ENCODE measurements at regions not wholly inside any gene's neighbourhood (a gene's known extent, or its start where the extent isn't known, plus 50 kb on each side); places are given as distances from the start of the nearest gene placed in this dataset.
"Not testable (repeated sequence)": the region's sequence is repeated elsewhere in the genome, so short reads cannot be mapped to it uniquely, and the experiment has no call there.

DNA sequence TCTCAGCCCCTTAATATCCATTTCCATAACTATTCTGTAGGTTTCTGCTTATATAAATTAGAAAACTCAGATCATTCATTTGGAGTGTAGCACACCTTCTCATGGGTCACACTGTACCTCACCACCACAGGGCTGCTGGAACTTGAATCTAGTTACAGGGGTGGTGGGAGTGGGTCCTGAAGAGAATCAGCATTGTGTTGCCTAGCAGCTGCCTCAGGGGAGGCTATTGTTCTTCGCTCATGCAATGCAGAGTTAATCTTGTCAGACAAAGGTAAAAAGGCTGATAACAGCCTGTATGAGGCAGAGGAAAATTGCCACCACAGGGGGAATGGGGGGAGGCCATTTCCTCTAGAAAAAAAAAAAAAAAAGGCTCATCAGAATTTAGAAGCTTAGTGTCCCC, 496.0 kb upstream of the ADGRB3 start:
- DNase-seq, result peak; percentile 16

DNA sequence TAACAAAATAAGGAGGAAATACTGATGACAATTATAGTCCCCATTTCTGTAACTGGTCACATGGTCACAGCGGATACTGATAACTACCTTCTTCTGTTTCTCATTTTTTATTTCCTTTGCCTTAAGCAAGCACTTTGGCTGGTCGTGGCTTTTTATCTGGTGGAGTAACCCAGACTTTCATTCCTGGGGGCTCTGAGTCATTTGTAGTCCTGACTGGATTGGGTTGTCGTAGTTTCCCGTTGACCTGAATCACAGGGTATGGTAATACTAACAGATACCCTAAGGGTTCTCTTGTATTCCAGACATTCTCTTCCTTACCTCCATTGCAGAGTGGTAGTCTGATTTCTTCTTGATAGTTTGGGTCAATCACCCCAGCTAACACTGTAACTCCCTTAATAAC, 500.3 kb upstream of the ADGRB3 start:
- no peak for DNase-seq

DNA sequence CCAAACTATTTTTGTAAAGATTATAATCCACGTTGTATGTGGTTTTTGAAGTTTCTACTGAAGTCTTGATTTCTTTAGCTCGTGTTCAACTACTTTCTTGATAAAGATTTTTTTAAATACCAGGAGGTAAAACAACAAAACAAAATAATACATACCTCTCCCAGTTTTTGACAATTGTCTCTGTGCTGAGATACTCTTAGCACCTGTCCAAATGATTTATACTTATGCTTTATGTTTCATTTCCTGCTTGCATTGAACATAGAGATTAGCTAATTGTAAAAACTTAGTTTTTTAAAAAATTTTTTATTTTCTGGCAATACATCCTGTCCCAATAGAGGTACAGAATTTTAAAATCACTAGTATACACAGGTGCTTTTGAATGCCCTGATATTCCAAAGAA, 506.9 kb upstream of the ADGRB3 start:
- DNase-seq, result no peak

DNA sequence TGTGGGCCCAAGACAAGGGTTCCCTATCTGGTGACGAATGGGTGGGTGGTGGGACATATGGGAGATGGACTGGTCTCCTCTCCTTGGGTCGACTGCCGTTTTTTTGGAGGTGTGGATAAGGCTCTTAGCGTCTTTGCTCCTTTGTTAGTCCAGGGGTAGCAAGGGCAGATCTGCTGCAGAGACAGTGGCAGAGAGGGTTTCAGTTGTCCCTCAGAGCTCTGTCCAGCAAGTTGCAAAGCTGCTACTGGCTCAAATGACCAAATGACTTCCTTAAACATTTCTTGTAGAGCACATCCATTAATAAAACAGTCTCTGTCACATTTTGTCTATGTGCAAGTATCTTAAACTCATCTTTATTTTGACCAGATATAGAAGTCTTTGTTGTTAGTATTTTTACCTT, 508.0 kb upstream of the ADGRB3 start:
- DNase-seq, result no peak

DNA sequence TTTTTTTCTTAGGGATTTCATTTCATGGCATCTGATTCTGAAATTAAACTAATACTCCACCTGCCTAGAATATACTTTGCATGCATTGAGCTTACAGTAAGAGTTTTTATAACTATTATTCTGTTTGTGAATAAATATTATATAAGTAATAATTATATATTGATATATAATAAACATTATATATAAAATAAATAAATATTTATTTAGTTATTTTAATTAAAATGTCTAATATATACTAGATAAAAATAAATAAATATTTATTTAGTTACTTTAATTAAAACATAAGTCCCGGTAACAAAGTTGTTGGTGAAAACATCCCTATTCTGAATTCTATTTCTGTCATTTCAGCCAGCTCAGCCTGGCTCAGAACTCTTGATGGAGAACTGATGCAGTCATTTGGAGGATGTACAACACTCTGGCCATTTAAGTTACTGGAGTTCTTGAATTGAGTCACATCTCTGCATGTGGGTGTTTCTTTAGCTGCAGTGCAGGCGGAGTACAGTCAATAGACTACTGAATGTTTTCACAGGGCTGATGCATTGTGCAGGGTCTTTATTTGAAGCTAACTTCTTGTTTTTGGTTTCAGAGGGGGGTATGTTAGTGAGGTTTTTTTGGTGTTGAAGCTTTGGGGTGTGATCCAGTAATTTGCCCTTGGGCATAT, 508.9 kb upstream of the ADGRB3 start:
- DNase-seq, result no peak

DNA sequence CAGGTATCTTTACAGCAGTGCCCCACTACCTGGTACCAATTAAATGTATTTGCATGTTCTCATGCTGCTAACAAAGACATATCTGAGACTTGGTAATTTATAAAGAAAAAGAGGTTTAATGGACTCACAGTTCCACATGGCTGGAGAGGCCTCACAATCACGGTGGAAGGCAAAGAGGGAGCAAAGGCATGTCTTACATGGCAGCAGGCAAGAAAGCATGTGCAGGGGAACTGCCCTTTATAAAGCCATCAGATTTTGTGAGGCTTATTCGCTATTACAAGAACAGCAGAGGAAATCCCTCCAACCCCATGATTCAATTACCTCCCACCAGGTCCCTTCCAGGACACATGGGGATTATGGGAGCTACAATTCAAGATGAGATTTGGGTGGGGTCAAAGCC, 512.1 kb upstream of the ADGRB3 start:
- not testable (repeated sequence) for DNase-seq

DNA sequence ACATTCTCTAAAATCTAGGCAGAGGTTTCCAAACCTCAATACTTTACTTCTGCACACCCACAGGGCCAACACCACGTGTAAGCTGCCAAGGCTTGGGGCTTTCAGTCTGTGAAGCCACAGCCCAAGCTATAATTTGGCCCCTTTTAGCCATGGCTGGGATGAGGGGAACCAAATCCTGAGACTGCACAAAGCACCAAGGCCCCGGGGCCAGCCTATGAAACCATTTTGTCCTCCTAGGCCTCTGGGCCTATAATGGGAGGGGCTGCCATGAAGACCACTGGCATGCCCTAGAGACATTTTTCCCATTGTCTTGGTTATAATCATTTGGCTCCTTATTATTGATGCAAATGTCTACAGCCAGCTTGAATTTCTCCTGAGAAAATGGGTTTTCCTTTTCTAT, 513.0 kb upstream of the ADGRB3 start:
- DNase-seq, result no peak

DNA sequence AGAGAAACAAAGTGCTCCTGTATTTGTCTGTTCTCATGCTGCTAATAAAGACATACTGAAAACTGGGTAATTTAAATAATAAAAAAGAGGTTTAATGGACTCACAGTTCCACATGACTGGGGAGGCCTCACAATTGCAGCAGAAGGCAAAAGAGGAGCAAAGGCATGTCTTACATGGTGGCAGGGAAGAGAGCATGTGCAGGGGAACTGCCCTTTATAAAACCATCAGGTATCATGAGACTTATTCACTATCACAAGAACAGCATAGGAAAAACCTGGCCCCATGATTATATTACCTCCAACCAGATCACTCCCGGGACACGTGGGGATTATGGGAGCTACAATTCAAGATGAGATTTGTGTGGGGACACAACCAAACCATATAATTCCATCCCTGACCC, 514.1 kb upstream of the ADGRB3 start:
- not testable (repeated sequence) for DNase-seq

DNA sequence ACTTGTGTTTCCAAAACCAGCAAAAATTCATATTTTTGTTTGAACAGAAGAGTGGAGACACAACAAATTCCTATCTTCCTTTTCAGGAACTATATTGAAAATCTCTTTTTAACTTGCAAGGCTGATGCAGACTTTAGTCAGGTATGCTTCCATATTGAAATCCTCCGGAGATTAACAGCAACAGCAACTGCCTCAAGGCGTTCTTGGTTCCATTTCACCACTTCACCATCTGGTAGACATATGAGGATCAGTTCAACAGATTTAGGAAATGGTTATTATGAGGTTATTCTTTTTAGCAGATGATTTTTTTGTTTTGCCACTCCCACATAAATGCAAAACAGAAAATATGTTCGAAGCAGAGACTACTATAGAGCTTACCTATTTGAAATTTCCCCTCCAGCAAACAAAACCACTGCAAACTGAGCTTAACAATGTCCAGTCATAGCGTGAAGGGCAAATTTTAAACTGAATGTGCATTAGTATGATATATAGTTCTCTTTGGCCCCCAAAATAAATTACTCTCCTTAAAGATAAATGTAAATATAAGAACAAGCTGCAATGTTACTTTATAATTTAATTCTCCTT, 520.5 kb upstream of the ADGRB3 start:
- DNase-seq, result no peak

DNA sequence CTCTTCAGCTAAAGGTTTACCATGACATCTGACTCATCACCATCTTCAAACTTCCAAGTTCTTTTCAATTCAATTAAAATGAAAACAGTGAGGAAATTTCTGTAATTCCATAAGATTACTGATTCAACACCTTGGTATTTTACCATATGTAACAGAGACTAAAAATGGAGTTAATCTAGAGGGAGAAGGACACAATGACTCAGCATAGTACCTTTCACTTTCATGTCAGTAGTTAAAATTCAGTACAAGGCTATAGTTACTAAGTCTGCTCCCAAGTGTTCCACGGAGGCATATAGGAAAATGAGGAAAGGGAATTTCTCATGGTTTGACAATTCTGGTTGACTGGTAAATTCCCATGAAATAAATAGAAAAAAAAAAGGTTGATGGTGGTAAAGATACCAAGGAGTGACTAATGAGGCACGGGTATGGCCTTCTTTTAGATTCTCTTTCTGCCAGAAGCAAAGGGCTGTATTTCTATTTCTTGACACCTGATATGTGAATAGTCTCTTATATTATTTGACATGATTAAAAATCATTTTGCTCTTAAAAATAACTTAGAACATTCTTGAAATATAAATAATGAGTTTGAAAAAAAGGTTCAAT, 526.7 kb upstream of the ADGRB3 start:
- DNase-seq, result no peak

DNA sequence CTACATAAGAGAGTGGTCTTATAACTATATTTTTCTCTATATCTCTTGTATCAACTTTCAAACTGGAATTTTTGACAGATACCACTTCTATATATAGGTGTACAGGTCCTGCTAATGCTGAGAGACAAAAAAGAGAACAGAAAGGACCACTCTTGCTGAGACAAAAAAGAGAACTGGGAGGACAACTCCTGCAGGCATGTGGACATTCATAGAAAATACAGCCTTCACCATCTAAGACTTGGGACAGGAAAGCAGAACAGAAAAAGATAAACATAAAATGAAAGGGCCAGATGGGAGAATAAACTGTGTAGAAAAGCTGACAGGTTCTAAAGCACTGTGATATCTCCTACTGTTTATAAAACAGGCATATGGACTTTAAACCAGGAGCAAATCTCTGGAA, 541.0 kb upstream of the ADGRB3 start:
- no peak for DNase-seq

DNA sequence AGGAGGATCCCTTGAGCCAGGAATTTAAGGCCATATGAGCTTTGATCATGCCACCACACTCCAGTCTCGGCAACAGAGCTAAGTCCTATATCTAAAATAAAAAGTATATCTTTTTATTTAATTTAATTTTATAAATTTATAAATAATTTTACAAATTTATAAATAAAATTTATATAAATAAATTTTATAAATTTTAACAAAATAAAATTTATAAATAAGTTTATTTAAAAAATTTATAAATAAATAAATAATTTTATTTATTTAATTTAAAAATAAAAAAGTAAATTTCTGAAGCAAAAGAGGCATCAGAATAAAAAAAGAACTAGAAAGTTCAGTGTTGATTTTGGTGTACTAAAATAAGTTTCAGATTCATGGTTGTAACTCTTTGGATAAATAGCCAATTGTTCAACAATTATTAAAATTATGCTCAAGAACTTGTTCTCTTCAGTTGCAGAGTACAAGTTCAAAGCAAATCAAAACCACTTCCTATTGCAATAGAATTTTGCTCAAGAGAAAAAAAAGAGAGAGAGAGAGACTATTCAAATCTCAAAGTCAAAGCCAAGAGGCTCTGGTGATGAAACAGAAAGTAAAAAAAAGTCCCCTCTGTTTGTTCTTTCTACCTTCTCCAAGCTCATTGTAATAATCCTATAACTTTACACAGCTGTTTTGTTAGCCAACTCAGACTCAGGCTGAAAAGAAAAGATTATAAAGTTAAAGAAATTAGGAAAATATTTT, 547.5 kb upstream of the ADGRB3 start:
- peak; percentile 19 for DNase-seq

DNA sequence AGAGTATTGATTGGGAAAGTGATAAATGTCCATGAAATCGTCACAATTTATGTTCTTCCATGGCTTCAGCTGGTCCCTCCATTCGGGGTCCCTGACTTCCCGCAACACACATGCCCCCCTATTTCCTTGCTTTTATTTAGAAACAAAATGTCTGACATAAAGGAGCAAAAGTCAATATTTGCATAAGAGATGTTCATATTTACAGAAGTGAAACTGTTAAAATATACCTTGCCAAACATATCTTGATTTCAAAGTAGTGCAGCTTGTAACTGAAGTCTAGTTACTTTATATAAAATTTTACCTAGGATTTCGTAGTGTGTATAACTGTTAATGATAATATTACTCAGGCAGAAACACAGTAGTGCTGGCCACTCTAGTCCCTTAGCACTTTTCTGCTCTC, 548.9 kb upstream of the ADGRB3 start:
- DNase-seq, result no peak

DNA sequence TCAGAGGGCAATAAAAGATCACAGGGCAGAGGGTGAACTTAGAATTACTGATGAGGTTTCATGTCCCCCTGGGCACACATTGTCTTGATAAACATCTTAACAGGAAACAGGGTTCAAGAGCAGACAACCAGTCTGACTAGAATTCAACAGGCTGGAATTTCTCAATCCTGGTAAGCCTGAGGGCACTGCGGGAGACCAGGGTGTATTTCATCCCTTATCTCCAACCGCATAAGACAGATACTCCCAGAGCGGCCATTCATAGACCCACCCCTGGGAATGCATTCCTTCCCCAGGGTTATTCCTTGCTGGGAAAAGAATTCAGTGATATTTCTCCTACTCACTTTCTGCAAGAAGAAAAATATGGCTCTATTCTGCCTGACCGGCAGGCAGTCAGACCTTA, 549.5 kb upstream of the ADGRB3 start:
- DNase-seq, result not testable (repeated sequence)

DNA sequence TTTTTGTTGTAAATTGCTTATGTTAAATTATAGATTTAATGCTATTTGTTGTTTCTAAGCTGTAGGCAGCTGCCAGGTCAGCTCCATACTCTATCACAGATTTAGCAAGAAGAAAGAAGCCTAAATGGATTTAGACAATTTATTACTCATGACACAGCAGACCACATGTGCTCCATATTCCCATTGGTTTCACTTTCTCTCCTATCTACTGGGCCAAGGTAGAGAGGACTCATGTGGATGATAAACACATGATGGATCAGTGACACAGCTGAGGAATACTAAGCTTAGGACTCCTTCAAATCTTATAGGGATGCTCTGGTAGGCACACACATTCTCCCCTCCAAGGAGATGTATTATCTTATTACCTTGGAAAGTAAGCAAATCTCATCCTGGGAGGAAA, 553.0 kb upstream of the ADGRB3 start:
- DNase-seq, result no peak

DNA sequence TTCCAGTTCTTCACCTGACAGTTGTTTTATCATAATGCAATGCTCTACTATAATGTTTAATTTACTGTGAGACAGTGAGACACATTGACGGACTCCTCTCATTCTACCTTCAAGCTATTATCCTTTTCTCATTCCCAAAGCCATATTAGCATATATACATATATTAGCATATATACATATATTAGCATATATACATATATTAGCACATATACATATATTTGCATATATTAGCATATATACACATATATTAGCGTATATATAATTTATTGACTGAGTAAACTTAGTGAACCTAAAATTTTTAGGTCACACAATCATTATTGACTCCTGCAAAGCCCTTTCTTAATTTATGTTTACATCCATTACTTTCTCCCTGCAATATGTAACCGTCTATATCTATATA, 555.0 kb upstream of the ADGRB3 start:
- no peak for DNase-seq

DNA sequence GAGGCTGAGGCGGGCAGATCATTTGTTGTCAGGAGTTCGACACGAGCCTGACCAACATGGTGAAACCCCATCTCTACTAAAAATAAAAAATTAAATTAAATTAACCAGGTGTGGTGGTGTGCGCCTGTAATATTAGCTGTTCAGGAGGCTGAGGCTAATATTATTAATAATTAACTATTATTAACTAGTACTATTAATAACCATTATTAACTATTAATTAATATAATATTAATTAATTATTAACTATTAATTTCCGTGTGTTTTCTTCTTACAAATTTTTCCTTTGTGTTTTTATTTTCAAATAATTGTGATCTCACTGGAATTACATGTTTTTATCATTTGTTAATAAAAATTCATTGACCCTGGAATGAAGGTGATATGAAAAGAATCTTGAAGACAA, 557.4 kb upstream of the ADGRB3 start:
- DNase-seq, result no peak

DNA sequence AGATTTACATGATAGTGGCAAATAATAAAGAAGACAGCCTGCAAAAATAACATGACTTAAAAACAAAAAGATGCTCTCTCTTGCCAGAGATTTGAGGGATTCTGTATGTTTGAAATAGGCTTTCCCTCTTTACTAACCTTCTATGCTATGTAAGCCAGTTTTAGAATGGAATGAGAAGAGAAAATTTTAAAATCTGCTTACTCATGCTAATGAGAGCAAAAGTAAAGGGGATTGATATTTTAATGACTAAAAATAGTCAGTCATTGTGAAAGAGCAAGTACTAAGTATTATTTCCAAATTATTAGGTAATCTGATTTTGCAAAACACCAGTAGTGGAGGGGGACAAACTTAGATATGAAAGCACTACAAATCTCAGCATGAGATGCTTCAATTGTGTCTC, 563.3 kb upstream of the ADGRB3 start:
- DNase-seq, result no peak

DNA sequence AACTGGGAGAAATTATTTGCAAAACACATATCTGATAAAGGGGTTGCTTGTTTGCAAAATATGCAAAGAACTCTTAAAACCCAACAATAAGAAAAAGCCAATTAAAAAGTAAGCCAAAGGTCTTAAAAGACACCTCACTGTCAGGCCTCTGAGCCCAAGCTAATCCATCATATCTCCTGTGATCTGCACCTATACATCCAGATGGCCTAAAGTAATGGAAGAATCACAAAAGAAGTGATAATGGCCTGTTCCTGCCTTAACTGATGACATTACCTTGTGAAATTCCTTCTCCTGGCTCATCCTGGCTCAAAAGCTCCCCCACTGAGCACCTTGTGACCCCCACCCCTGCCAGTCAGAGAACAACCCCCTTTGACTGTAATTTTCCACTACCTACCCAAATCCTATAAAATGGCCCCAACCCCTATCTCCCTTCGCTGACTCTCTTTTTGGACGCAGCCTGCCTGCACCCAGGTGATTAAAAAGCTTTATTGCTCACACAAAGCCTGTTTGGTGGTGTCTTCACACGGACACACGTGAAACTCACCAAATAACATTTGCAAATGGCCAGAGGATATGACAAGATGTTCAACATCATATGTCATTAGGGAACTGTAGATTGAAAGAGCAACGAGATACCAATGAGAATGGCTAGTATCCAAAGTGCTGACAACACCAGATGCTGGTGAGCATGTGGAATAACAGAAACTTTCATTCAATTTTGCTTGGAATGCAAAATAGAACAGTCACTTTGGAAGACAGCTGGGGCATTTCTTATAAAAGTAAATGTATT, 565.0 kb upstream of the ADGRB3 start:
- DNase-seq, result no peak

DNA sequence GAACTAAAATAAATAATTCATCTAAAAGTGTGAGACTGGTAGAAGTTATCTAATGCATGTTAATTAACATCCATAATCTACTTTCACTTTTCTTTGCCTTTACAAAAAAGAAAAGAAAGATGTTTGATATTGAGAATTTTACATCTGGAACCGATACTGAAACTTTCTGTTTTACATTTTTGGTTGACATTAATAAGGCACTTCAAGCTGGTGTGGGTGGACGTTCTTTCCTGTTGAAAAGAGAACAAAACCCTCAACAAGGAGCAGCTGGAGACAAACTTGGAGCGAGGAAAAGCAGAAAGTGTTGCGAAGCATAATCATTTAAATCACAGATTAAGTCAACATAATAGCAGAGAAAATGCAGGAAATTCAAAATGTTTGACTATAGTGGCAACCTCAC, 575.2 kb upstream of the ADGRB3 start:
- no peak for DNase-seq

DNA sequence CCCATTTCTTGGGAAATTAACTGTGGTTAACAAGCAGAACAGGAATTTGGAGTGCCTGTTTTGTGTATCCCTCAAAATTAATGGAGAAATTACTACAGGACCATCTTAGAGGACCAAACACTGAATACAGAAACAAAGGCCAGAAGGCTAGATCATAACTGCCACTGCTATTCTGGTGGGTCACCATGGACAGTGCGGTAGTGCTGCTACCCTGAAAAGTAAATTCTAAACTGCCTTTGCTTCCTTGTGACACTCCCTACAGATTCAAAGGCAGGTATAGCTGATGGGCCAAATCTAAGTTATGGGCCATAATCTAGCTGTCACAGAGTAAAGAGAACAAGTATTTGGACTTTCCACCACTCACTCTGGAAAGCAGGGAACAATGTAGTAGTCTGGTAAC, 575.8 kb upstream of the ADGRB3 start:
- no peak for DNase-seq

DNA sequence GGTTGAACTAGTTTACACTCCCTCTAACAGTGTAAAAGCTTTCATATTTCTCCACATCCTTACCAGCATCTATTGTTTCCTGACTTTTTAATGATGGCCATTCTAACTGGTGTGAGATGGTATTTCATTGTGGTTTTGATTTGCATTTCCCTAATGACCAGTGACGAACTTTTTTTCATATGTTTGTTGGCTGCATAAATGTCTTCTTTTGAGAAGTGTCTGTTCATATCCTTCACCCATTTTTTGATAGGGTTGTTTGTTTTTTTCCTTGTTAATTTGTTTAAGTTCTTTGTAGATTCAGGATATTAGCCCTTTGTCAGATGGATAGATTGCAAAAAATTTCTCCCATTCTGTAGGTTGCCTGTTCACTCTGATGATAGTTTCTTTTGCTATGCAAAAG, 578.5 kb upstream of the ADGRB3 start:
- not testable (repeated sequence) for DNase-seq

DNA sequence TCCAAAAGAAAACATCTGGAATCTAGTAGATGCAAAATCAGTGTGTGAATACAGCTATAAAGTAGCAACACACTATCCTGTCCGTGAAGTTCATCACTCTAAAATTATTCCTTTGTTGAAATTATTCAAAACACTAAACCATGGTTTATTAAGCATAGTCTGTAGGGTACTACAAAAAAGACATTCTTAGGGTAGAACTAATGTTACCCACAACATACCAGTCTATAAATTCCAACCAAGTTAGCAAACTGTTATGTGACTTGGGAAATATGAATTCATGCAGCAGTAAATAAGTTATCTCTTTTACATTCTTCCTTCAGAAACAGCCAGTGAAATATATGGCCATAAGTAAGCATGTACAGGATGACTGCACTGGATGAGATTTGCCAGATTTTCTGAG, 580.3 kb upstream of the ADGRB3 start:
- DNase-seq, result no peak
